ENCODE measurements at regions not wholly inside any gene's neighbourhood (a gene's known extent, or its start where the extent isn't known, plus 50 kb on each side); places are given as distances from the start of the nearest gene placed in this dataset.

DNA sequence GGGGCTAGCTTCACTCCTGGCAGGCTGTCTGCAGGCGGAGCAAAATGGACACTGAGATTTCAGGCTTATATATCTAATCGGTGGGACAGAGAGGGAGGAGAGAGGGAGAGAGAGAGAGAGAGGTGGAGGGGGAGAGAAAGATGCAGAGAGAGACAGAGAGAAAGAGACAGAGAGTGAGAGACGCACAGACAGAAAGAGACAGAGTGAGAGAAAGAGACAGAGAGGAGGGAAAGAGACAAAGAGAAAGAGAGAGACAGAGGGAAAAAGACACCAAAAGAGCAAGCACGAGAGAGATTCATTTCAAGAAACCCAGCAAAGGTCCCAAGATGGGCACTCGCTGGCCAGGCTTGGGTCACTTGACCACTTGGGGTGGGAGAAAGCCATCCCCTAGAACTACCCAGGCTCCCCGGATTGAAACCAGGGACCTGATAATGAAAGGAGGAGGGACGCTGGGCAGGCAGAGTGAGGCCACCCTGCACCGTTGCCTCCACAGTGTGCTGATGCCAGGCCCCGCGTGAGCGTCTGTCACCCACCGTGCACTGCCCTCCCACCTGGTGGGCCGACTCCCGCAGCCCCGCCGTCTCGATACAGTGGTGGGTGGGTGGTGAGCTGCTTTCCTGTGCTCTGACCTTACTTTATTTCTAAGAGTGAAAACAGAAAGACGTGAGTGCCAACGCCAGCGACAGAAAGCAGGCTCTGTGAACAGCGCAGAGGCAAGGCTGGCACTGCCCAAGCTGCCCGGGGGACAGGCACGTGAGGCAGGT lies 67.9 kb upstream of the SLCO4A1 start:
- no peak for DNase-seq (ENCODE audit: low spot score)
- Mint-ChIP-seq H3K9me3 (peaks cover 3% of the 10 kb centered on the region), H3K36me3 (ENCODE audit: low read depth) (no peaks in the 10 kb centered on the region), H3K27ac (peak overlapping the region; percentile 46), H3K4me1 (ENCODE audit: low read depth) (peaks cover 3% of the 10 kb centered on the region), H3K4me3 (no peak overlapping the region), H3K27me3 (ENCODE audit: low read depth) (peaks cover 17% of the 10 kb centered on the region)

GRCh38 chr20:62575976-62576722 lies 66.2 kb upstream of the SLCO4A1 start:
- H3K9me3 Mint-ChIP-seq = peaks cover 3% of the 10 kb centered on the region
- H3K27me3 Mint-ChIP-seq (ENCODE audit: low read depth) = peaks cover 25% of the 10 kb centered on the region
- H3K4me3 Mint-ChIP-seq = no peak overlapping the region
- H3K4me1 Mint-ChIP-seq (ENCODE audit: low read depth) = peaks cover 3% of the 10 kb centered on the region
- no peak overlapping the region for H3K27ac Mint-ChIP-seq
- no peaks in the 10 kb centered on the region for H3K36me3 Mint-ChIP-seq (ENCODE audit: low read depth)
- no peak for DNase-seq (ENCODE audit: low spot score)

GRCh38 chr20:62576815-62577489 lies 65.4 kb upstream of the SLCO4A1 start:
- H3K4me3 Mint-ChIP-seq = no peak overlapping the region
- H3K4me1 Mint-ChIP-seq (ENCODE audit: low read depth) = peaks cover 2% of the 10 kb centered on the region
- no peak for DNase-seq (ENCODE audit: low spot score)
- H3K9me3 Mint-ChIP-seq = peaks cover 3% of the 10 kb centered on the region
- no peak overlapping the region for H3K27ac Mint-ChIP-seq
- peaks cover 26% of the 10 kb centered on the region for H3K27me3 Mint-ChIP-seq (ENCODE audit: low read depth)
- H3K36me3 Mint-ChIP-seq (ENCODE audit: low read depth) = no peaks in the 10 kb centered on the region

GRCh38 chr20:62577490-62577836 lies 64.8 kb upstream of the SLCO4A1 start:
- no peak overlapping the region for H3K4me3 Mint-ChIP-seq
- H3K4me1 Mint-ChIP-seq (ENCODE audit: low read depth) = no peaks in the 10 kb centered on the region
- H3K9me3 Mint-ChIP-seq = no peaks in the 10 kb centered on the region
- H3K27ac Mint-ChIP-seq = no peak overlapping the region
- DNase-seq (ENCODE audit: low spot score) = no peak
- peaks cover 28% of the 10 kb centered on the region for H3K27me3 Mint-ChIP-seq (ENCODE audit: low read depth)
- H3K36me3 Mint-ChIP-seq (ENCODE audit: low read depth) = no peaks in the 10 kb centered on the region

- no peaks in the 10 kb centered on the region for H3K9me3 Mint-ChIP-seq
- no peaks in the 10 kb centered on the region for H3K4me1 Mint-ChIP-seq (ENCODE audit: low read depth)
Measured at GRCh38 chr20:62578294-62578897, 63.9 kb upstream of the SLCO4A1 start.

DNA sequence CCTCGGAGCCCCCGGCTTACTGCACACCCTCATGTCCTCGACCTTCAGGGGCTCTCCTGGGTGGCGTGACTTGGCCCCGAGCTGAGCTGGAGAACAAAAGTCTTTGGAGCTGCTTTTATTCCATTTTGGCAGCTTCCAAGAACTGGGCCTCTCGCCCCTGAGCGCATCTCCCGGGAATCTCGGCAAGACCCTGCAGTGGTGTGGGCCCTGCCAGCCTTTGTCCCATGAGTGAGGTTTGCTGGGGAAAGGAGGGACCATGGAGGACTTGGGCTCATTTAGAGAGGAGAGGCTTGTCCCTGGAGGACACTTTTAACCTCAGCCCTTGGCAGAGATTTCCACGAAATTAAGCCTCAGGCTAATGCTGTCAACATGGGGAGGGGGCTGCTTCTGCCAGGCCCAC lies 62.3 kb upstream of the SLCO4A1 start:
- H3K9me3 Mint-ChIP-seq = no peaks in the 10 kb centered on the region
- H3K27ac Mint-ChIP-seq = no peak overlapping the region
- DNase-seq (ENCODE audit: low spot score) = no peak
- peaks cover 28% of the 10 kb centered on the region for H3K27me3 Mint-ChIP-seq (ENCODE audit: low read depth)
- no peak overlapping the region for H3K4me3 Mint-ChIP-seq
- peaks cover under 1% of the 10 kb centered on the region for H3K4me1 Mint-ChIP-seq (ENCODE audit: low read depth)
- H3K36me3 Mint-ChIP-seq (ENCODE audit: low read depth) = no peaks in the 10 kb centered on the region

More at GRCh38 chr20:62578294-62578897, 63.9 kb upstream of the SLCO4A1 start:
- DNase-seq (ENCODE audit: low spot score) = no peak
- Mint-ChIP-seq H3K27me3 (ENCODE audit: low read depth) (peaks cover 35% of the 10 kb centered on the region), H3K27ac (no peak overlapping the region), H3K36me3 (ENCODE audit: low read depth) (no peaks in the 10 kb centered on the region), H3K4me3 (no peak overlapping the region)

GRCh38 chr20:62580733-62581132 lies 61.6 kb upstream of the SLCO4A1 start:
- DNase-seq (ENCODE audit: low spot score) = no peak
- H3K27me3 Mint-ChIP-seq (ENCODE audit: low read depth) = peaks cover 32% of the 10 kb centered on the region
- no peak overlapping the region for H3K4me3 Mint-ChIP-seq
- peaks cover 2% of the 10 kb centered on the region for H3K4me1 Mint-ChIP-seq (ENCODE audit: low read depth)
- no peaks in the 10 kb centered on the region for H3K9me3 Mint-ChIP-seq
- no peaks in the 10 kb centered on the region for H3K36me3 Mint-ChIP-seq (ENCODE audit: low read depth)
- H3K27ac Mint-ChIP-seq = no peak overlapping the region

DNA sequence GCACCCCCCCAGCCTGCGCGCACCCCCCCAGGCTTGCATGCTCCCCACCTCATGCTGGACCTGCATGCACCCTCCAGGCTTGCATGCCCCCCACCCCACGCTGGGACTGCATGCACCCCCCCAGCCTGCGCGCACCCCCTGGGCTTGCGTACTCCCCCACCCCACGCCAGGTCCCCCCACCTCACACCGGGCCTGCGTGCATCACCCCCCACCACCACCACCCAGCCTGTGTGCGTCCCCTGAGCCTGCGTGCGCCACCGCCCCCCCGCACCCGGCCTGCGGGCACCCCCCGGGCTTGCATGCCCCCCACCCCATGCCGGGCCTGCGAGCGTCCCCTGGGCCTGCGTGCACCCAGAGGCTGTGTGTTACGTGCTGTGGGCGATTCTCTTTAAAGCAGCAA lies 61.0 kb upstream of the SLCO4A1 start:
- Mint-ChIP-seq H3K4me3 (no peak overlapping the region), H3K4me1 (ENCODE audit: low read depth) (peaks cover 2% of the 10 kb centered on the region), H3K27ac (no peak overlapping the region), H3K36me3 (ENCODE audit: low read depth) (no peaks in the 10 kb centered on the region), H3K27me3 (ENCODE audit: low read depth) (peaks cover 32% of the 10 kb centered on the region), H3K9me3 (no peaks in the 10 kb centered on the region)
- no peak for DNase-seq (ENCODE audit: low spot score)

DNA sequence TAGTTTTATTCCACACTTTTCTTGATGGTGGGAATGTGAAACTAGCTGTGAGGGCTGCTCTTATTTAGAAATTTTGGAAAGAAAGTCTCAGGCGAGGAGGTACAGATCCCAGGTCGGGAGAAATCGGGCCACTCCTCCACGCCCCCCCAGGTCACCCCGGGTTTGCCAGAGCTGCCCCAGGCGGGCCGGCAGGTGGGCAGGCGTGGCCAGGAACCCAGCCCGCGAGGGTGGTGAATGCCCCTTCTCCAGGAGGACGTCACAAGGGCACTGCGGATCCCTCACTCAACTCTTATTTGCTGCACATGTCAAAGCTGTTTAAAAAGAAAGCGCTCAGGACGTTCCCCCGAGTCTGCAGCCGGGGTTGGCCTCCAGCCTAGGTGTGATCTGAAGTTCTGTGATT lies 60.5 kb upstream of the SLCO4A1 start:
- no peak for DNase-seq (ENCODE audit: low spot score)
- peaks cover 32% of the 10 kb centered on the region for H3K27me3 Mint-ChIP-seq (ENCODE audit: low read depth)
- H3K4me3 Mint-ChIP-seq = no peak overlapping the region
- no peaks in the 10 kb centered on the region for H3K36me3 Mint-ChIP-seq (ENCODE audit: low read depth)
- peaks cover 2% of the 10 kb centered on the region for H3K4me1 Mint-ChIP-seq (ENCODE audit: low read depth)
- no peaks in the 10 kb centered on the region for H3K9me3 Mint-ChIP-seq
- H3K27ac Mint-ChIP-seq = no peak overlapping the region

GRCh38 chr20:62583424-62583920 lies 58.8 kb upstream of the SLCO4A1 start:
- H3K4me3 Mint-ChIP-seq = no peak overlapping the region
- DNase-seq (ENCODE audit: low spot score) = no peak
- no peak overlapping the region for H3K27ac Mint-ChIP-seq
- H3K9me3 Mint-ChIP-seq = no peaks in the 10 kb centered on the region
- H3K36me3 Mint-ChIP-seq (ENCODE audit: low read depth) = no peaks in the 10 kb centered on the region
- peaks cover 33% of the 10 kb centered on the region for H3K27me3 Mint-ChIP-seq (ENCODE audit: low read depth)
- H3K4me1 Mint-ChIP-seq (ENCODE audit: low read depth) = peaks cover 2% of the 10 kb centered on the region

- H3K9me3 Mint-ChIP-seq = no peaks in the 10 kb centered on the region
- peak; percentile 17 for DNase-seq (ENCODE audit: low spot score)
- H3K27me3 Mint-ChIP-seq (ENCODE audit: low read depth) = peaks cover 21% of the 10 kb centered on the region
- peaks cover 2% of the 10 kb centered on the region for H3K4me1 Mint-ChIP-seq (ENCODE audit: low read depth)
- no peaks in the 10 kb centered on the region for H3K36me3 Mint-ChIP-seq (ENCODE audit: low read depth)
- H3K27ac Mint-ChIP-seq = peak overlapping the region; percentile 1
- no peak overlapping the region for H3K4me3 Mint-ChIP-seq
Measured at GRCh38 chr20:62584671-62585460, 57.4 kb upstream of the SLCO4A1 start.

DNA sequence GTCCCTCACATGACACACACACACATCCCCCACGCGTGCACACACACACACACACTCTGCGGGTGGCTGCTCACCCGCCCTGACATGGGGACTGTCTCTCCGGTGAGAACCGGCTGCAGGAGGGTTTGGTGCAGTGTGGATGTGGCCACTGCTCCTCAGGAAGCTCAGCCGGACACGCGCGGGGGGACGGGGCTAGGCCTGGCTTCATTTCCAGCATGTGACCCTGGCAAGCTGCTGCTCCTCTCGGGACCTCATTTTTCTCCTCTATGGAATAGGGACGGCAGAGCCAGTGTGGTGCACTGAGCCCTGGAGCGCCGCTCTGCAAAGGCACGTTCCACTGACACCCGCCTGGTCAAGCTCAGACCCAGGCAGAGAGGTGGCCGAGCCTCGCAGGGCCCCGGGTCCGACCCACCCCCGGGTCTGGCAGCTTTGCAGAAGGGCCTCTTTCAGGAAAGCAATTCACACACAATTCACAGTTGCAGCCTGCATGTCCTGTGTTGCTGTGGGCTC lies 56.8 kb upstream of the SLCO4A1 start:
- peaks cover 17% of the 10 kb centered on the region for H3K27me3 Mint-ChIP-seq (ENCODE audit: low read depth)
- no peak overlapping the region for H3K27ac Mint-ChIP-seq
- H3K4me1 Mint-ChIP-seq (ENCODE audit: low read depth) = peaks cover 2% of the 10 kb centered on the region
- H3K9me3 Mint-ChIP-seq = no peaks in the 10 kb centered on the region
- no peak overlapping the region for H3K4me3 Mint-ChIP-seq
- no peak for DNase-seq (ENCODE audit: low spot score)
- no peaks in the 10 kb centered on the region for H3K36me3 Mint-ChIP-seq (ENCODE audit: low read depth)

- H3K4me3 Mint-ChIP-seq = no peak overlapping the region
- H3K4me1 Mint-ChIP-seq (ENCODE audit: low read depth) = peaks cover 2% of the 10 kb centered on the region
- no peaks in the 10 kb centered on the region for H3K9me3 Mint-ChIP-seq
- H3K27me3 Mint-ChIP-seq (ENCODE audit: low read depth) = peaks cover 17% of the 10 kb centered on the region
- DNase-seq (ENCODE audit: low spot score) = no peak
- H3K27ac Mint-ChIP-seq = no peak overlapping the region
- no peaks in the 10 kb centered on the region for H3K36me3 Mint-ChIP-seq (ENCODE audit: low read depth)
Measured at GRCh38 chr20:62586799-62587198, 55.5 kb upstream of the SLCO4A1 start.

Measured in T-helper 2 cell treated with Interferon-gamma antibody and Interleukin-4, amounts not matched to agents 5 μg/mL and 100 μg/mL, for 36 hours (primary cell).